ENCODE measurements at regions not wholly inside any gene's neighbourhood (a gene's known extent, or its start where the extent isn't known, plus 50 kb on each side); places are given as distances from the start of the nearest gene placed in this dataset.

- Histone ChIP-seq H3F3A (ENCODE audit: insufficient read depth, low read depth) (no peaks in the 10 kb centered on the region), H3K79me2 (ENCODE audit: low read depth) (no peaks in the 10 kb centered on the region), H3K9me2 (ENCODE audit: insufficient read depth) (no peaks in the 10 kb centered on the region; the same call in 1 of the 2 replicates), H3K9me3 (ENCODE audit: insufficient read depth, low read depth) (peaks cover 5% of the 10 kb centered on the region; the same call in 1 of the 2 replicates), H3K36me3 (ENCODE audit: low read depth) (no peaks in the 10 kb centered on the region), H3K4me2 (no peak overlapping the region), H3K27me3 (ENCODE audit: insufficient read depth, low read depth) (no peaks in the 10 kb centered on the region), H2AFZ (no peak overlapping the region), H3K27ac (no peak overlapping the region), H4K20me1 (ENCODE audit: insufficient read depth) (no peaks in the 10 kb centered on the region), H3K4me3 (no peak overlapping the region), H3K4me1 (replicated peaks; ENCODE audit: insufficient read depth) (0 out of 2 replicates have a peak, but pooled peaks cover 7% of the 10 kb centered on the region)
- intact Hi-C loops (cut with micrococcal nuclease; ENCODE audit: unreplicated experiment): no loop called here
- CTCF ChIA-PET: no interaction called here
- DNase-seq: no peak
- BruUV-seq (replicated peaks): no TSS peak
- POLR2A ChIA-PET (ENCODE audit: unreplicated experiment): interaction anchor here (0.6 kb wide), 1 partner anchor 77 kb away, joined by 3 read pairs; no protein-coding TSS in a partner anchor
- TF ChIP-seq, protein P1, sequence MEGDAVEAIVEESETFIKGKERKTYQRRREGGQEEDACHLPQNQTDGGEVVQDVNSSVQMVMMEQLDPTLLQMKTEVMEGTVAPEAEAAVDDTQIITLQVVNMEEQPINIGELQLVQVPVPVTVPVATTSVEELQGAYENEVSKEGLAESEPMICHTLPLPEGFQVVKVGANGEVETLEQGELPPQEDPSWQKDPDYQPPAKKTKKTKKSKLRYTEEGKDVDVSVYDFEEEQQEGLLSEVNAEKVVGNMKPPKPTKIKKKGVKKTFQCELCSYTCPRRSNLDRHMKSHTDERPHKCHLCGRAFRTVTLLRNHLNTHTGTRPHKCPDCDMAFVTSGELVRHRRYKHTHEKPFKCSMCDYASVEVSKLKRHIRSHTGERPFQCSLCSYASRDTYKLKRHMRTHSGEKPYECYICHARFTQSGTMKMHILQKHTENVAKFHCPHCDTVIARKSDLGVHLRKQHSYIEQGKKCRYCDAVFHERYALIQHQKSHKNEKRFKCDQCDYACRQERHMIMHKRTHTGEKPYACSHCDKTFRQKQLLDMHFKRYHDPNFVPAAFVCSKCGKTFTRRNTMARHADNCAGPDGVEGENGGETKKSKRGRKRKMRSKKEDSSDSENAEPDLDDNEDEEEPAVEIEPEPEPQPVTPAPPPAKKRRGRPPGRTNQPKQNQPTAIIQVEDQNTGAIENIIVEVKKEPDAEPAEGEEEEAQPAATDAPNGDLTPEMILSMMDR (conservative IDR thresholded peaks at IDR 0.05): no peak
- TF ChIP-seq EZH2 (IDR thresholded peaks at IDR 0.05; ENCODE audit: low read depth): no peak
Observed at GRCh38 chr12:92341065-92341668, 195.5 kb upstream of the BTG1 start.

GRCh38 chr12:92340441-92341064, 194.9 kb upstream of the BTG1 start:
- Histone ChIP-seq H3K36me3 (ENCODE audit: low read depth) (no peaks in the 10 kb centered on the region), H2AFZ (no peak overlapping the region), H3K27me3 (ENCODE audit: insufficient read depth, low read depth) (no peaks in the 10 kb centered on the region), H3K9me2 (ENCODE audit: insufficient read depth) (no peaks in the 10 kb centered on the region; the same call in 1 of the 2 replicates), H3K4me1 (replicated peaks; ENCODE audit: insufficient read depth) (0 out of 2 replicates have a peak, but pooled peaks cover 7% of the 10 kb centered on the region), H3K4me2 (no peak overlapping the region), H3K9me3 (ENCODE audit: insufficient read depth, low read depth) (peaks cover 5% of the 10 kb centered on the region; the same call in 1 of the 2 replicates), H3K27ac (no peak overlapping the region), H4K20me1 (ENCODE audit: insufficient read depth) (no peaks in the 10 kb centered on the region), H3K79me2 (ENCODE audit: low read depth) (no peaks in the 10 kb centered on the region), H3F3A (ENCODE audit: insufficient read depth, low read depth) (no peaks in the 10 kb centered on the region), H3K4me3 (no peak overlapping the region)
- ChIA-PET CTCF (no interaction called here), POLR2A (ENCODE audit: unreplicated experiment) (interaction anchor here (0.6 kb wide), 1 partner anchor 76 kb away, joined by 3 read pairs; no protein-coding TSS in a partner anchor)
- BruUV-seq (replicated peaks): no TSS peak
- intact Hi-C loops (cut with micrococcal nuclease; ENCODE audit: unreplicated experiment): no loop called here
- no peak for DNase-seq
- TF ChIP-seq, protein P1 (conservative IDR thresholded peaks at IDR 0.05): no peak
- TF ChIP-seq EZH2 (IDR thresholded peaks at IDR 0.05; ENCODE audit: low read depth): no peak

- H3K4me1 ChIP-seq (replicated peaks; ENCODE audit: insufficient read depth): 0 out of 2 replicates have a peak, but pooled peaks cover 7% of the 10 kb centered on the region
- intact Hi-C loops (cut with micrococcal nuclease; ENCODE audit: unreplicated experiment): no loop called here
- TF ChIP-seq EZH2 (IDR thresholded peaks at IDR 0.05; ENCODE audit: low read depth): no peak
- TF ChIP-seq, protein P1 (conservative IDR thresholded peaks at IDR 0.05): no peak
- H3K9me3 ChIP-seq (ENCODE audit: insufficient read depth, low read depth): peaks cover 5% of the 10 kb centered on the region; the same call in 1 of the 2 replicates
- H4K20me1 ChIP-seq (ENCODE audit: insufficient read depth): no peaks in the 10 kb centered on the region
- H3K79me2 ChIP-seq (ENCODE audit: low read depth): no peaks in the 10 kb centered on the region
- no peak for DNase-seq
- CTCF ChIA-PET: no interaction called here
- BruUV-seq (replicated peaks): no TSS peak
- POLR2A ChIA-PET (ENCODE audit: unreplicated experiment): no interaction called here
- no peak overlapping the region for H3K4me2 ChIP-seq
- no peak overlapping the region for H3K27ac ChIP-seq
- H2AFZ ChIP-seq: no peak overlapping the region
- no peaks in the 10 kb centered on the region for H3K27me3 ChIP-seq (ENCODE audit: insufficient read depth, low read depth)
- H3K36me3 ChIP-seq (ENCODE audit: low read depth): no peaks in the 10 kb centered on the region
- H3F3A ChIP-seq (ENCODE audit: insufficient read depth, low read depth): no peaks in the 10 kb centered on the region
- no peak overlapping the region for H3K4me3 ChIP-seq
- H3K9me2 ChIP-seq (ENCODE audit: insufficient read depth): no peaks in the 10 kb centered on the region; the same call in 1 of the 2 replicates
Observed at GRCh38 chr12:92340003-92340402, 194.4 kb upstream of the BTG1 start.
